DND-41 (cell line): ENCODE measurements at regions not wholly inside any gene's neighbourhood (a gene's known extent, or its start where the extent isn't known, plus 50 kb on each side); places are given as distances from the start of the nearest gene placed in this dataset.

Experiments
- EZH2 ChIP-seq: IDR thresholded peaks from 3 replicates; pipeline ENCODE4 v1.6.1; 2012; ENCODE audit warnings: borderline replicate concordance, low read depth, mild to moderate bottlenecking, moderate library complexity, low read length, inconsistent platforms; ENCODE audit not compliant: severe bottlenecking
- TF ChIP-seq, protein P1 (sequence below): IDR thresholded peaks from 2 replicates; pipeline ENCODE4 v1.5.1; 2012; ENCODE audit warnings: borderline replicate concordance, low read length, moderate library complexity, mild to moderate bottlenecking; ENCODE audit not compliant: poor library complexity, severe bottlenecking; ENCODE audit errors: extremely low read depth

DNA sequence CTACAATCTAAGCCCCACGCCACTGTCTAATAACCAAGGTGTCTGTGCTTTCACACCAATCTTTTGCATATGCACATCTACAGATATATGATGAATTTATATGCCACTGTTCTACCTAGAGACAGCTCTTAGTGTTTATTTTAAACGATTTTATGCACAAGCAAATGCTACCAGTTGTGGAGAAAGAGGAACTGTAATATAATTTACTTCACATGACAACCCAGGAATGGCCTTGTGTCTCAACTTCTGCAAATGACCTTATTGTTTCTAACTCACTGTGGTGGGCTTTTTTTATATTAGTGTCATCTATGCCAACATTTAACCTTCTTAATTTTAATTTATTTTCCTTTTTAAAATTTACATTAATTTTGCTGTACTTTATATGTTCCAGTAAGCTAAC, 531.1 kb upstream of the TLE4 start:
- TF ChIP-seq, protein P1, sequence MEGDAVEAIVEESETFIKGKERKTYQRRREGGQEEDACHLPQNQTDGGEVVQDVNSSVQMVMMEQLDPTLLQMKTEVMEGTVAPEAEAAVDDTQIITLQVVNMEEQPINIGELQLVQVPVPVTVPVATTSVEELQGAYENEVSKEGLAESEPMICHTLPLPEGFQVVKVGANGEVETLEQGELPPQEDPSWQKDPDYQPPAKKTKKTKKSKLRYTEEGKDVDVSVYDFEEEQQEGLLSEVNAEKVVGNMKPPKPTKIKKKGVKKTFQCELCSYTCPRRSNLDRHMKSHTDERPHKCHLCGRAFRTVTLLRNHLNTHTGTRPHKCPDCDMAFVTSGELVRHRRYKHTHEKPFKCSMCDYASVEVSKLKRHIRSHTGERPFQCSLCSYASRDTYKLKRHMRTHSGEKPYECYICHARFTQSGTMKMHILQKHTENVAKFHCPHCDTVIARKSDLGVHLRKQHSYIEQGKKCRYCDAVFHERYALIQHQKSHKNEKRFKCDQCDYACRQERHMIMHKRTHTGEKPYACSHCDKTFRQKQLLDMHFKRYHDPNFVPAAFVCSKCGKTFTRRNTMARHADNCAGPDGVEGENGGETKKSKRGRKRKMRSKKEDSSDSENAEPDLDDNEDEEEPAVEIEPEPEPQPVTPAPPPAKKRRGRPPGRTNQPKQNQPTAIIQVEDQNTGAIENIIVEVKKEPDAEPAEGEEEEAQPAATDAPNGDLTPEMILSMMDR, result no peak
- no peak for TF ChIP-seq EZH2
